SU-DHL-6 (cell line): ENCODE measurements at regions not wholly inside any gene's neighbourhood (a gene's known extent, or its start where the extent isn't known, plus 50 kb on each side); places are given as distances from the start of the nearest gene placed in this dataset.

Source experiments
- EZH2phosphoT487 ChIP-seq: fragments of 200-600 bp; sonication (generic), shearing (Covaris generic); conservative IDR thresholded peaks from 2 replicates; pipeline ENCODE4 v1.6.1; 2018; ENCODE audit warnings: mild to moderate bottlenecking, antibody characterized with exemption, low read length, moderate library complexity, mixed read lengths
- TF ChIP-seq, protein P1 (sequence below): fragments of 200-600 bp; sonication (generic); IDR thresholded peaks from one replicate; pipeline ENCODE4 v1.5.1; 2017; ENCODE audit warnings: antibody characterized with exemption, mild to moderate bottlenecking, low read length, moderate library complexity; ENCODE audit not compliant: insufficient read depth, poor library complexity, severe bottlenecking

DNA sequence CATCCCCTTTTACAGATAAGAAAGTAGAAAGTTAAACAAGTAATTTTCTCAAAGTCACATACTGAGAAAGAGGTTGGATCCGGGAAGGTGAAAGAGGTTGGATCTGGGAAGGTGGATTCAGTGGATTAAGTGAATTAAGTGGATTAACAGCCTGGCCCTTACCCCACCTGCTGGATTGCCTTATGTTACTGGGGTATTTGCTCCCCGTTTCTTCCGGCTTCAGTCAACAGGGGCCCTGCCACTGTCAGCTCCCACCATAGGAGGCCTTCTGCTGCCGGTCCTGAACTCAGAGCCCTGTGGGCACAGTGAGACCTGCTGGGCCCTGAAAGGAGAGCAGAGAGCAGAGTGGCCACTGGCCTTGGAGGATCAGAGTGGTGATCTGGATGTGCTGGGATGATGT is 113.2 kb downstream of the VAPA start:
- TF ChIP-seq, protein P1, sequence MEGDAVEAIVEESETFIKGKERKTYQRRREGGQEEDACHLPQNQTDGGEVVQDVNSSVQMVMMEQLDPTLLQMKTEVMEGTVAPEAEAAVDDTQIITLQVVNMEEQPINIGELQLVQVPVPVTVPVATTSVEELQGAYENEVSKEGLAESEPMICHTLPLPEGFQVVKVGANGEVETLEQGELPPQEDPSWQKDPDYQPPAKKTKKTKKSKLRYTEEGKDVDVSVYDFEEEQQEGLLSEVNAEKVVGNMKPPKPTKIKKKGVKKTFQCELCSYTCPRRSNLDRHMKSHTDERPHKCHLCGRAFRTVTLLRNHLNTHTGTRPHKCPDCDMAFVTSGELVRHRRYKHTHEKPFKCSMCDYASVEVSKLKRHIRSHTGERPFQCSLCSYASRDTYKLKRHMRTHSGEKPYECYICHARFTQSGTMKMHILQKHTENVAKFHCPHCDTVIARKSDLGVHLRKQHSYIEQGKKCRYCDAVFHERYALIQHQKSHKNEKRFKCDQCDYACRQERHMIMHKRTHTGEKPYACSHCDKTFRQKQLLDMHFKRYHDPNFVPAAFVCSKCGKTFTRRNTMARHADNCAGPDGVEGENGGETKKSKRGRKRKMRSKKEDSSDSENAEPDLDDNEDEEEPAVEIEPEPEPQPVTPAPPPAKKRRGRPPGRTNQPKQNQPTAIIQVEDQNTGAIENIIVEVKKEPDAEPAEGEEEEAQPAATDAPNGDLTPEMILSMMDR = no peak
- no peak for TF ChIP-seq EZH2phosphoT487
